Fibroblast of skin of back (primary cell): ENCODE measurements at regions not wholly inside any gene's neighbourhood (a gene's known extent, or its start where the extent isn't known, plus 50 kb on each side); places are given as distances from the start of the nearest gene placed in this dataset.

Experiments
- DNase-seq: peaks from one replicate; pipeline ENCODE4 v3.0.0-alpha.2; 2013

DNA sequence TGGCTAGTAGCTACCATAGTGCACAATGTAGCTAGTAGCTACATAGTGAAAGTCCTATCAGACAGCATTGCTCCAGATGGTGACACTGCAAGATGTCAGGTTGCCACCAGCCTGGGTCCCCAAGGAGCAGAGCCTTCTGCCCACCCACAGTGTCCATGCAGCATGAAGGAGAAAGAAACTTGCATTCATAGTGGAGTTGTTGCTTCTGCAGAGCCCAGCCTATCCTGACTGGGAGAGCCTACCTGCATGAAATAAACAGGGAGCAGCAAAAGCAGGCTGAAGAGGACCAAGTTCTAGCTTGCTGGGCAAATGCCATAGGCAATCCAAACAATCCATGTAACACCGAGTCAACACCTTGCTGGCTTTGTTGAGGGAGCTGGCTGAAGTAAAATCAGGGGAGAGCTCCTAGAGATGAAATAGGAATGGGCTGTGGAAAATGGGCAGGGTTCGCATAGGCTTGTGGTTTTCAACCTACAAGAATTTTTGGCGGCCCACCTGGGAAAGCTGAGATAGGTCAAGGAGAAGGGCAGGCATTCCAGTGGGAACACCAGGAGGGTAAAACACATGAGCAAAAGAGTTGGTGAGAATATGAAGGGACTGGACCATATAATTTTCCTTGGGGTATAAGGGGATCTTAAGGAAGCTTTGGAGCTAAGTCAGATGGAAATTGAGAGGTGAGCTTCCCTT lies 195.8 kb downstream of the CYP26B1 start:
- no peak for DNase-seq

DNA sequence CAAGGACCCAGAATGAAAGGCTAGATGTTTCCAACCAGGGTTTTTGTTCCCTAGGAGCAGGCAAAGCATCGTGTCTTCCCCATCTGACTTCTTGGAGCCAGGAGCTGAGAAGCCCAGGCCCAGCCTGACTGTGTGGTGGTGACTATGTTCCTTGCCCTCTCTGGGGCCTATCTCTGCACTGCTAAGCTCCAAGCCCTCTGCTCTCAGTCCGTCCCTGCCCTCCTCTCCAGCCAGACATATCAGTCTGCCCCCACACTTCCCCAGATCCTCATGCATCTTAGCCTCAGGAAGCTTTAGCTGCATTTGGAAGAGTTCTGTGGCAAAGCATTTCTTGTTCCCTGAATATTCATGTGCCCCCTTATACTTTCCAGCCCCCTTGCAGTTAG lies 196.6 kb downstream of the CYP26B1 start:
- DNase-seq, result no peak

DNA sequence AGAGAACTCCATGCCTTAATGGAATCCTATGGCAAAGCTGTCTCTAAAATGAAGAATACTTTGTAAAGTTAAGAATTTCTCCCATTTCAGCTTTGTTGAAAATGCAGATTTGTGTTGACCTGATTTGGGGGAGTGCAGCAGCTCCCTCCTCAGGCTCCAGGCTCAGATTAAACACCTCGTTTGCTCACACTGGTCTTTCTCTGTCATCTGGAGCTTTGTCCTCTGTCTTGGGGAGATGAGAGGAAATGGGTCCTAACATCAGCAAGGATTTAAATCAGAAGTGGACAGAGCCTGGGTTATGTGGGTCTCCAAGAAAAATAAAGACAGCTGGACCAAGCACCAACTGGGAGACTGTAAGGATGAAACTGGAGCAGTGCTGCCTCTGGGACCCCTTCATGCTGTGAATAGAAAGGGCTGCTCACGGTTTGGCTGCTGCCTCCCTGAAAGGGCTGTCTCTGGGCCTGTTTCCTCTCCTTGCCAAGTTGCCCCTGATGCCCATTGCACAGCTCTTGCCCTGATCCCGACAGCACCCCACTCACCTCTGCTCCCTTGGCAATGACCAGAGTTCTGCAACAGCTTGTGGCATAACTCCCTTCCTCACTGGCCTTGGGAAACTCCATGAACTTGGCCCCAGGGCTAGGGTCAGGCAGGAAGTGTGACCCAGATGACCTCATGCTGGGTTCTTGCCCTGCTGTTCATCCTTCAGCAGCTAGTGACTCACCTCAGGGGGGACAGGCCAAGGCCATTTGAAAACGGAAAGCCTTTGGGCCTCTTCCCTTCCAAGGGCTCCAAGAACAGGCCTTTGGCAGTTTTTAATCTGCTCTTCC lies 197.2 kb downstream of the CYP26B1 start:
- DNase-seq, result no peak

DNA sequence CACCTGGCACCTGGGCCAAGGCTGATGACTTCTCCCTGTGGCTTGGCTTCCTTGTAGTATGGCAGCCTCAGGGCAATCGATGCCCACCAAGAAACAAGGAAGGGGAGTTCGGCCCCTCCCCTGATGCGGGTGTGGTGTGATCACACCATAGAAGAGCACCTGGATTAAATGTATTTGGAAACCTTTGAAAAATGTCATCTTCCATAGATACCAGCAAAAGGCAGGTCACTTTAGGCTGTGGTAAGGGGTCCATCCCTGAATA lies 198.2 kb downstream of the CYP26B1 start:
- no peak for DNase-seq

DNA sequence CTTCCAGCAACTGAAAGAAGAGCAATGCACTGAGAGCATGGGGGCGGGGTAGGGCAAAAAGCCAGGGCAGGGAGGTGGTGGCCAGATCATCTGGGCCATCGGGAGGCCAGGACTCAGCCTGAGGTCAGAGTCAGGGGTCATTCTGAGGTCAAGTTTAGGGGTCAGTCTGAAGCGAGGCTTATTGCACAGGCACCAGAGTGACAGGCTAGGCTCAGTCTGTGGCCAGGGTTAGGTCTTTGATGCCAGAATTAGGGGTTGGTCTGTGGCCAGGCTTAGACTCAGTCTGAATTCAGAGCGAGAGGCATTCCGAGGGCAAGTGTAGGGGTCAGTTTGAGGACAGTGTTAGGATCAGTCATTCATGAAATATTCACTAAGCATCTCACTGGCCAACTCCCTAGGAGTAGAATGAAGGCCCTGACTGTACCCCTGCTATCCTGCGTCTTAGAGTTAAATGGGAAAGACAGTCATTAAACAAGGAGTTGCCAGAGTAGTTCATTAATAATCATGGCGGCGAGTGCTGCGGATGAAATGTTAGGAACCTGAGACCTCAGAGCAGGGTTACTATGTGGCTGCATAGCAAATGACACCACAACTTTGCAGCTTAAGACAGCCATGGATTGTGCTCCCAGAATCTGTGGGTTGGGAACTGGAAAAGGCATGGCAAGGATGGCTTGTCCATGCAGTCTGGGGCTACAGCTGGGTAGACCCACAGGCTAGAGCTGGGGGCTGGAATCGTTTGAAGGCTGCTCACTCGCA lies 198.7 kb downstream of the CYP26B1 start:
- DNase-seq, result peak; percentile 59

DNA sequence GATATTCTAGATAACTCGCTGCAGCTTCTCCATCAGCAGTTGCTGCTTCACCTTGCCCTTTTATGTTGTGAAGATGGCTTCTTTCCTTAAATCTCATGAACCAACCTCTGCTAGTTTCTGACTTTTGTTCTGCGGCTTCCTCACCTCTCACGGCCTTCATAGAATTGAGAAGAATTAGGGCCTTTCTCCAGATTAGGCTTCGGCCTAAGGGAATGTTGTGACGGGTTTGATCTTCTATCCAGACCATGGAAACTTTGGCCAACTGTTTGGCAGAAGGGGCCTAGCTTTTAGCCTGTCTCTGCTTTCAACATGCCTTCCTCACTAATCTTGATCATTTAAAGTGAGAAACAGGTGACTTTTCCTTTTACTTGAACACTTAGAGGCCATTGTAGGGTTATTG lies 199.9 kb downstream of the CYP26B1 start:
- DNase-seq, result no peak

DNA sequence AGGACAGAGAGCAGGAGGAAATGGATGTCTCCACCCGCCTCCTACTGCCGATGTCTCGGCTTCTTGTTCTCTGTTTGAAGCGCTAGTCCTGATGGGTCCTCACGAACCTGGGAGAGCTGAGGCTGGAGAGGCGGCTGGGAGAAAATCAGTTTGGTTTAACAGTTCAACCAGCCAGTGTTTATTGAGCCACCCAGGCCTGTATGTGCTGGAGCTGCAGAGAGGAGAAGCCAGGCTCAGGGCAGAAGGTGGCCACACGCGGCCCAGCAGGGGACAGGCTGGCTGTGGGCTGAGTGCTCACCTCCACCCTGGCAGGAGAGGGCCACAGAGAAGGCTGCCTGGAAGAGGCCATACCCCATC lies 202.1 kb downstream of the CYP26B1 start:
- DNase-seq, result no peak

DNA sequence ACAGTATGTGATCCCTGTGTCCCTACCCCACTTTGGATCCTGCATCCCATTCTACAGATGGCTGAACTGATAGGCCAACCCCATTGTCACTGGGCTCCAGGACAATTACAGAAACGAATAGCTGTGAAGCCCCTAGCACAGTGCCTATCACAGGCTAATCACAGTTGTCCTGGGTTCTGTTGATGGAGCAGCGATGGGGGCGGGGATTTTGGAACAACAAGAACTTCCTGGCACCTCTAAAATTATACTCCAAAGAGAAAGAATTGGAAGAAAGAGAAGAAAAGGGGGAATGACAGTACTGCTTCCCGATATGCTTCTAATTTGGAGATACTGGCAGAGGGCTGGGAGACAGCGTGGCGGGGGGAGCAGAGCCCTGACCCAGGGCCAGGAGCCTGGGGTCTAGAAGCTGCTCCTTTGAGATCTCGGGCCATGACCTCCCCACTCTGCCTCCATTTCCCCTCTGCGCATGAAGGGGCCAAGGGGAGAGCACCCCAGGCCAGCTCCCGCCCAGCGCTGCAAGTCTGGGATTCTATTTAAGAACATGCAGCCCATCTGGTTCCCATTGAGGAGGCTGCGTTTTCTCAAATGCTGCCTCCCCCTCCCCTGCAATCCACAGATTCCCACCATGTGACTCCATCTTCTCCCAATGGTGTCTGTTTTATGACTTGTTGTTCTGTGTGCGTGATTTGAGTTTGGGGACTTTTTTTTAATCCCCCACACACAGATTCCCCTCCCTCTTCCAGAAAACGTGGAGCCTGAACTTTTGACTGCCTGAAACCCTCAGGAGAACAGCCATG lies 202.7 kb downstream of the CYP26B1 start:
- no peak for DNase-seq

DNA sequence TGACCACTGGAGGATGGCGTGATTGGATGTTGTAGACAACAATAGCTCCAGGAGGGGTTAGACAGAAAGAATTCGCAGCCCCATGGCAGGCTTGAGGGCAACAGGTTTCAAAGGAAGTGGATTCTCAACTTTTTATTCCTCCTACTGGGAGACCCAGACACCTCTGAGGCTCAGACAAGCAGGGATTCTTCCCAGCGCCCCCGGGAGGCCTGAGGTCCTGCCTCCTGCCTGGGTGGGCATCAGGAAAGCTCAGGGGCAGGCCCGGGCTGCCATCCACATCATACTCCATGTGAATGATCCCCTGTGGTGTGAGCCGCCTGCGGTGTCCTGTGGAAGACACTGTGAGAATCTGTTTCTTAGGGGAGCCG lies 203.5 kb downstream of the CYP26B1 start:
- DNase-seq, result no peak

DNA sequence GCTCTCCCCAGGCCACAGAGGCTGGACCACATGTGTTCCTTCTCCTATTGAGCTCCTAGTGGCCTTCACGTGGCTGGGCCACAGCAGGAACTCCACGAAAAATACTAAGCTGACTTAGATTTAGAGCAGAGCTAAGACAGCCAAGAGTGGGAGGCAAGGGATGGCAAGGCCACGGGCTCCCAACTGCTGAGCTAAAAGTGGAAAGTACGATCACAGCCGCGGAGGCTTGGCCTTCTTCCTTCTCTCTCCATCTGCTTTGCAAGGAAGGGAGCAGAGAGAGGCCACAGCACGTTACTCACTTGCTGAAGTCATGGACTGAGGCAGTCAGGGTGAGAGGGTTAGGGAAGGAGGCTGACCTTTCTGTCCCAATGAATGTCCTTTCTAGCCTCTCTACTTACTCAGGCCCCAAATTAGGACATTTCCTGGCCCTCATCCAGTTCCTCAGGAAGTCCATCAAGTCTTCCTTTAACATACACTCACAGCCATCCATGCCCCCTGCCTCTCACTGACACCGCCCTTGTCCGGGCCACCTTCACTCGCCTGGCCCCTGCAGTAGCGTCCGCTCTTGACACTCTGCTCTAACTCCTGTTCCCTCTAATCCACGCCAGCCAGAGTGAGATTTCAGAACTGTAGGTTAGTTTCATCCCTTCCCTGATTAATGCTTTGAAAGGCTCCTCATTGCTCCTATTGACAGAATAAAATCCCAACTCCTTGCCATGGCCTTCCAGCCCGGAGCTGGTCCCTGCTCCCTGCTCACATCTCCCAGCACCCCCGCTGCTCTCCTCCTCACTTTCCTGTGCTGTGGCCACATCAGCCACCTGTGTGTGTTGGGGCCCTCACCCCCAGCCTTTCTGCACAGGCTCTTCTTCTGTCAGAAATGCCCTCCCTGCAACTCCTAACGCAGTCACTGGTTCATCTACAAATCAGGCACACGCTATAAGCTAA lies 204.2 kb downstream of the CYP26B1 start:
- no peak for DNase-seq

DNA sequence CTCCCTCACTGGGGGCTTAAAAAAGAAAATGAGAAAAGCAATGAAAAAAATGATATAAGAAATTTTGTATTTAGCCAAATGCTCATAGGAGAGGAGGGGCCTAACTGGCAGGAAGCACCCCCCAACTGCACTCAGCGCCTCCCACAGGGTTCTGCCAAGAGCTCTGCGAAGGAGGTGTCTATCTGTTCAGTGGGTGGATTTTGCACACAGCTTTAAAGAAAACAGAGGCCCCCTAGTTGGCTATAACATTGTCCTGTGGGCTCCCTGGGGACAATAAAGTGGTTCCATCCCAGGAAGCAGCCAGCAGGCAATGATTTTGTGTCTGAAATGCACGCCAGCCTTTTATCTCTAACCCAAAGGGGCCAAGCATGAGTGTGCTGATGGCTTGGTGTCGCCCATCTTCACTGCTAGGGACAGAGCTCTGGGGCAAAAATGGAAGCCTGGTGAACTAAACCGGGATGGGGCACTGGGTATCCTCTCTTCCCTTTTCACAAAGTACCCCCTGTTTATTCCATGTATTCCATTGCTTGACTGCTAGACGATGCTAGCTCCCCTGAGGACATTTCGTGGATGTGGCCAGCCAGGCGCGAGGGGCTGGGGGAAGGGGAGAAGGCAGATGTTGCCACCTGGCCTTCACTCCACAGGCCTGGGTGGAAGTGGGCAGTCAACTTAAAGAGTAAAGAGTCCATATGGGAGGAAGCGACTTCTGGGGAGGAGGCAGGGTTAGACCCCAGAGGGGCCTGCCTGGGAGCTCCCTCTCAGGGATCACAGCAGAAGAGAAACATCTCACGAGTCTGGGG lies 205.7 kb downstream of the CYP26B1 start:
- DNase-seq, result no peak

DNA sequence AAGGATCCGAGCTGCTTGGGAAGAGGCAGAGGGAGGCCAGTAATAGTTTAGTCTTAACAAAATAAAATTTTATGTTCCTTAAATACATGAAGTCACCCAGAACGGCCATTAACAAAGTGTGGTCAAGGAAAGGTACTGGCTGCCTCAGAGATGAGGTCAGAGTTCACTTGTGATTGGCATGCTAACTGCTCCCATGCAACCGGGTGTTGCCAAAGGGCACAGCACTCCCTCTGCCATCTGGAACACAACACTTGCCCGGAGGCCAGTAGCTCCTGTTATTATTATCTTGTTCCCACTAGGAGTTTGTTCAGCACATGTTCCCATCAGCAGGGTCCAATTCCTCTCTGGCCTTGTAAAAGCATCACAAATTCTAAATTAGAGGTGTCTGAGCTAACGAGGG lies 207.0 kb downstream of the CYP26B1 start:
- DNase-seq, result no peak

DNA sequence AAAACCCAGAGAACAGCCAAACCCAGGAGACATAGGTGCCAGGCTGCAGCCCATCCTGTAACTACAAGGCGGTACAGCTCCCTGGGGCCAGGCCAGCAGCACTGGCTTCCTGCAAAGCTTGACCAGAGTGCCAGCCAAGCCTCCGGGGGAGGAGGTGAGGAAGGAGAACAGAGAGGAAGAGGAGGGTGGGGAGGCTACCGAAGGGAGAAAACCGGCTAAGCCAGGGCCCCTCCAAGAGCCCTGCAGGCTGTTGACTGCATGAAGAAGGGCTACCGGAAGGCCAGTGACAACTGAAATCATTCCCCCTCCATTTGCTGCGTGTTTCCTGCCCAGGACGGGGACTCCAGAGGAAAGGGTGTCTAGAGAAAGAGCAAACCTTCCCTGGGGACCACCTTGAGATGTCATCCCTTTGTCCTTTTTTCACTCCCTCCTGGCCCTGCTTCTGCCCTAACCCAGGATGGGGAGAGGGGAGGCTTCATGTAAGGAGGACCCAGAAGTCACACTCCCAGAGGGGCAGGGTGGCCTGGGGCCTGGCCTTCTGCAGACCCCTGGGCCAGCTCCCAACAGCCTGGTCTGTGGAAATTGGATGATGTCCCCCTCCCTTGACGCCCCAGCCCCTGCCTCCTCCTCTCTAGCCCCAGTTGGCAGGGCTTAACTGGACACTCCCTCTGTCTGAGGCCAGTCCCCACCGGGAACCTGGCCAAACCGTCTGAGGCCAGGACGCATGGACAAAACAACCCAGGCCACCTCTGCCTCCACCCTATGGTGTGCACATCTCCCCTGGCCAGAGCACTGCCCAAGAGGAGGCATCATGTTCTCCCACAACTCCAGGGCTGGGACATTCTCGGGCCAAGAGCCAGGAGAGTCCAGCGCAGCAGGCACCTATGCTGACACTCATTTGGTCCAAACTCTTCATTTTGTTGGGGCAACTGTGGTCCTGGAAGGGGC lies 207.8 kb downstream of the CYP26B1 start:
- DNase-seq, result no peak

DNA sequence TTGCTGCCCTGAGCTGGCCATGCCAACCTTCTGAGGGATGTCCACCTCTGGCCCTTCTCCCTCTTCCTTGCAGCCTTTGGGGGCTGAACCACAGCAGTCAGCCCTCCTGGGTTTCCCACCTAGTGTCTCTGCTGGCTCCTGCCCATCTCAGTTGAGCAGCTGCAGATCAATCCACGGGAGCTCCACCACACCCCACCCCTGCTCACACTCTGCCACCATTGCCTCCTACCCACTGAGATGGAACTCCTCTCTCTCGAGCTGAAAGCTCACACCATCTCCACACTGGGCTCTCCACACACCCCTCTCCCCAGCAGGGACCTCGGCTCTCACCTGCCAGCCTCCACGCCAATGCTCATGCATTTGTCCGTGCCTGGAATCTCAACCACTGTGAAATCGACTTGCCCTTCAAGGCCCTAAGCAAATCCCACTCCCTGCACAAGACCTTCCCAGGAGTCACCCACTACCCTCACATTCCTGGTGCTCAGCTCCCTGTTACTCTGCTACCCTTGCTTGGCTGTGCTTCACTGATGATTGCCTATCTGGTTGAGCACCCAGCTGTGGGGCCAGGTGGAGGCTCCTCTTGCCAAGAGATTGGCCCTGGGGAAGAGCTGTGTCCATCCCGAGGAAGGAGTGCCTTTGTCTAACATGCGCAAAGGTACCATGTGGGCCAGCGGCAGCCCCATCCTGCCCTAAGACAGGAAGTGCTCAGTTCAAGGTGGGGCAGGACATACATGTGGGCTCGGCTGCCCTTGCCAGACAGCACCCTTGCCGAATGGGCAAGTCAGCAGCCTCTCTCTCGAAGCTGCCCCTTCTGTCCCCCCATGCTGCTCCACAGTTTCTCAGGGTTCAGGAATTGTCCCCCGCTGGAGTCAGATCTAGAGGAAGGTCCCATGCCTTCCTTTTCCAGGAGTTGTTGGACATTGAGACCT lies 208.7 kb downstream of the CYP26B1 start:
- no peak for DNase-seq

DNA sequence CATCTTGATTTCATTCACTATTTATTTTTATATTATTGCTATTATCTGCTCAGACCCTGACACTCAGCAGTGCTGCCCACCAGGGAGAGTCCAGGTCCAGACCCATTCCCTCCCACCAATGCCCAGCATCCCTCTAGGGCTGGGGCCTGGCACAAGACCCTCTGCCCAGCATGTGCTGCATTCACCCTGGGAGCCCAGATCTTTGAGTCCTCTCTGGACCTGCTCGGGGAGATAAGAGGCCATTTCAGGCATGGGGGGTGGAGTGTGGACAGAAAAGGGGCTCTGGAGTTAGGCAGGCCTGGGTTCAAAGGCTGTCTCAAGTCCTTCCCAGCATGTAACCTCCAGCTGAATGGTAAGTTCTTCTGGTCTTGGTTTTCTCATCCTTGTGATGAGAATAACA lies 209.6 kb downstream of the CYP26B1 start:
- DNase-seq, result no peak

DNA sequence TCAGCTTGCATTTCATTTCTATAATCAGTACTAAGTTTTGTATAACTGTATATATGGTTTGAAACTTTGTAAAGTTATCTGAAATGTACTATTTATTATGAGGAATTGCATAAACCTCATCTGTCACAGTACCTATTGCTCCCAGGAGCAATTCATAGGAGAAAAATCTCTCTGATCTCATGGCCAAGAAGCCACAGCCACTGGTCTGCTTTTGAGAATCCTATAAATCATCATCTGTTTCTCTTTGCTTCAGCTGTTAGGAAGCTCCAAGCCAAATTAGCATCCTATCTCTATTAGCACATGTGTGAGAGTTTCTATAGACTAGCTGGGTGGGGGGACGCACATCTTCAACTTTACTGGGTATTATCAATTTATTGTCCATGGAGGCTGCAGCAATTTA lies 210.3 kb downstream of the CYP26B1 start:
- no peak for DNase-seq

DNA sequence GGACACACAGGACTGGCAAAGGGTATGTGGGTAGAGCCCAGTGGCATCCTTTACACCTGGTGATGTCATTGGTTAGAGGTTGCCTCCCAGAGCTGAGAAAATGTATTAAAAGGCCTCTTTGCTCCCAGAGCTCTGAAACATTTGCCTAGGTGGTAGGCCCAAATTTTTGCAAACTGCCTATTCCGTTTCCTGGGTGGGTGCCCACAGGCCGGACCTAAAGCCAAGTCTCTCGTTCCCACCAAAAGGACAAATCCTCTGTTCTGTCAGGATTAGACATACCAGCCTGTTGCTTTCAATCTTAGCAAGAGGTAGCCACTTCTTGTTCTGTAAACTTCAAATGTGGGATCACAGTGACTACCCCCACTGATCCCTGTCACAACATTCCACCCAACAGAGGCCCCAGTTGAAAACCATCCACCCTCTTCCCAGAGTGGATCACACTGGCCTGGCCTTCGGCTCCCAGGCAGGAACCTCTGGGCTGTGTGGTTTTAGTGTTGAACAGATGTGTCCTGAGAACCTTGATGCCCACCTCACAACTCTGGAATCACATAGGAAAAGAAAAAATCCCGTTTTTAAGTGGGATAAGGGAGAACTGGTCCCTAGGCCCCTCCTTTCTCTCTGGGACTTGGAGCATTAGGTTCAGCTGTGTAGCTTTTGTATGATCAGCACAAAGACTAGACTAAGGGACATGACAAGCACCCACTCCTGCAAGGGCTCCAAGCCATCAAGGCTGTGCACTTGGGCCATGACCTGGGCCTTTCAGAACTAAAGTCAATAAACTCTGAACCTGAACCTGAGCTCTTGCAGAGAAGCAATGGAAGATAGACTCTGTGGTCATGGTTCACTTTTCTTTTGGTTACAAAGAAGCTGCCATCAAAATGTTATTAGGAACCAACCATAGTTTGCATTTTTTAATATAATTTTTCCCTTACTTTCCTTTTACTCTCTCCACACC lies 211.3 kb downstream of the CYP26B1 start:
- DNase-seq, result no peak
